ENCODE measurements at regions not wholly inside any gene's neighbourhood (a gene's known extent, or its start where the extent isn't known, plus 50 kb on each side); places are given as distances from the start of the nearest gene placed in this dataset.

- no peaks in the 10 kb centered on the region for H3K4me1 ChIP-seq (ENCODE audit: control insufficient read depth in 1 of 2, insufficient read depth in 2 of 2, low read length in 2 of 2)
- DNase-seq (ENCODE audit: low read depth, low spot score) (no peak), ATAC-seq (no peak)
- H3K27me3 ChIP-seq (ENCODE audit: insufficient read depth, low read length), result no peaks in the 10 kb centered on the region
- H3K27ac ChIP-seq (ENCODE audit: low read depth, low read length), result no peak overlapping the region
- CTCF ChIA-PET, result no interaction called here
- H3K9me2 ChIP-seq (ENCODE audit: insufficient read depth), result no peaks in the 10 kb centered on the region
- POLR2A ChIA-PET, result no interaction called here
- no peaks in the 10 kb centered on the region for H3K79me2 ChIP-seq (ENCODE audit: insufficient read depth, low read length)
- RAD21 ChIA-PET (ENCODE audit: low non-redundant PET in 1 of 2, low total read pairs in 2 of 2, uncharacterized antibody in 2 of 2, unreplicated experiment in 2 of 2), result no interaction called here
- H3K36me3 ChIP-seq (ENCODE audit: control insufficient read depth in 1 of 2, insufficient read depth in 2 of 2, low read length in 2 of 2), result no peaks in the 10 kb centered on the region
- no peaks in the 10 kb centered on the region for H4K20me1 ChIP-seq (ENCODE audit: insufficient read depth)
- H2AFZ ChIP-seq (ENCODE audit: low read depth, low read length, poor library complexity, severe bottlenecking), result no peak overlapping the region
- no peak for TF ChIP-seq EGR1 (IDR thresholded peaks at IDR 0.05; ENCODE audit: low read depth)
- no peak for TF ChIP-seq SP1 (IDR thresholded peaks at IDR 0.05; ENCODE audit: low read depth)
- no peak for TF ChIP-seq FOSL1 (IDR thresholded peaks at IDR 0.05; ENCODE audit: low read depth)
- no peak overlapping the region for H3K4me3 ChIP-seq (replicated peaks in 1 of 2; ENCODE audit: low read depth in 1 of 2, low read length in 2 of 2)
- BruUV-seq (replicated peaks), result no TSS peak
- no peak overlapping the region for H3K4me2 ChIP-seq (ENCODE audit: low read length)
- intact Hi-C loops (cut with micrococcal nuclease), result no loop called here
- H3K9me3 ChIP-seq (ENCODE audit: control insufficient read depth in 1 of 2, insufficient read depth in 1 of 2, low read depth in 1 of 2, low read length in 2 of 2), result no peaks in the 10 kb centered on the region
- no peak overlapping the region for H3K9ac ChIP-seq (ENCODE audit: low read length)
Observed at GRCh38 chr18:10346749-10347415, 107.6 kb upstream of the APCDD1 start.

DNA sequence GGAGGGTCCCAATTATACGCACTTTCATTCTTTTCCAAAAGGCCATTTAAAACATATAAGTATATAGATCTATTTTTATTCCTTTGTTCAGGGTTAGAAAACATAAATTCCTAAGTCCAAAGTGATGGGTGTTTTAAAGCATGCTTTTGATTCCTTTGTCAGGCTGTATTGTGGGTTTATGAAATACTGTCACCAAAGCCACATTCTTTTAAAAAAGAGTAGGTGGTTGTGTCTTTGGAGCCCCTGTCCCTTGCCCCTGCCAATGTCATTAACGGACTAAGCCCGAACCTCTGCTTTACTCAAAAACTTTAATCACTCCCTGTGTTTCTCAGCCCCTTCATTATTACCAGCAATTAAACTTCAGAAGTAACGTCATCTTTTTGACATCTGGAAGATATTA lies 104.9 kb upstream of the APCDD1 start:
- H3K79me2 ChIP-seq (ENCODE audit: insufficient read depth, low read length), result no peaks in the 10 kb centered on the region
- H3K4me1 ChIP-seq (ENCODE audit: control insufficient read depth in 1 of 2, insufficient read depth in 2 of 2, low read length in 2 of 2), result no peaks in the 10 kb centered on the region
- ChIA-PET CTCF (no interaction called here), POLR2A (no interaction called here), RAD21 (ENCODE audit: low non-redundant PET in 1 of 2, low total read pairs in 2 of 2, uncharacterized antibody in 2 of 2, unreplicated experiment in 2 of 2) (no interaction called here)
- no peak overlapping the region for H2AFZ ChIP-seq (ENCODE audit: low read depth, low read length, poor library complexity, severe bottlenecking)
- no peak overlapping the region for H3K4me3 ChIP-seq (replicated peaks in 1 of 2; ENCODE audit: low read depth in 1 of 2, low read length in 2 of 2)
- ATAC-seq (no peak), DNase-seq (ENCODE audit: low read depth, low spot score) (no peak)
- no peaks in the 10 kb centered on the region for H3K9me2 ChIP-seq (ENCODE audit: insufficient read depth)
- intact Hi-C loops (cut with micrococcal nuclease), result no loop called here
- H3K9ac ChIP-seq (ENCODE audit: low read length), result no peak overlapping the region
- H4K20me1 ChIP-seq (ENCODE audit: insufficient read depth), result no peaks in the 10 kb centered on the region
- no peak overlapping the region for H3K4me2 ChIP-seq (ENCODE audit: low read length)
- no TSS peak for BruUV-seq (replicated peaks)
- no peaks in the 10 kb centered on the region for H3K27me3 ChIP-seq (ENCODE audit: insufficient read depth, low read length)
- H3K36me3 ChIP-seq (ENCODE audit: control insufficient read depth in 1 of 2, insufficient read depth in 2 of 2, low read length in 2 of 2), result no peaks in the 10 kb centered on the region
- H3K27ac ChIP-seq (ENCODE audit: low read depth, low read length), result no peak overlapping the region
- no peaks in the 10 kb centered on the region for H3K9me3 ChIP-seq (ENCODE audit: control insufficient read depth in 1 of 2, insufficient read depth in 1 of 2, low read depth in 1 of 2, low read length in 2 of 2)
- TF ChIP-seq EGR1 (IDR thresholded peaks at IDR 0.05; ENCODE audit: low read depth), result no peak
- no peak for TF ChIP-seq FOSL1 (IDR thresholded peaks at IDR 0.05; ENCODE audit: low read depth)
- no peak for TF ChIP-seq ZBTB33 (IDR thresholded peaks at IDR 0.05; ENCODE audit: extremely low read depth, insufficient replicate concordance, low read length)
- no peak for TF ChIP-seq ZFX (IDR thresholded peaks at IDR 0.05)
- TF ChIP-seq POLR2AphosphoS5 (IDR thresholded peaks at IDR 0.05; ENCODE audit: low read depth, low read length), result no peak
- no peak for TF ChIP-seq ELF1 (IDR thresholded peaks at IDR 0.05; ENCODE audit: borderline replicate concordance, low read depth)
- TF ChIP-seq TCF7L2 (IDR thresholded peaks at IDR 0.05; ENCODE audit: borderline replicate concordance, extremely low read depth, insufficient read depth, insufficient read length), result no peak
- TF ChIP-seq CBX3 (IDR thresholded peaks at IDR 0.05; ENCODE audit: low read depth), result no peak
- no peak for TF ChIP-seq SP1 (IDR thresholded peaks at IDR 0.05; ENCODE audit: low read depth)
- no peak for TF ChIP-seq CTCF (IDR thresholded peaks at IDR 0.05 in 2 of 3, conservative IDR thresholded peaks at IDR 0.05 in 1 of 3; ENCODE audit: borderline replicate concordance in 1 of 3, insufficient read depth in 1 of 3, low read depth in 2 of 3, low read length in 2 of 3)

Data from HCT116 (cell line).